HG03196 (cell line): ENCODE measurements at regions not wholly inside any gene's neighbourhood (a gene's known extent, or its start where the extent isn't known, plus 50 kb on each side); places are given as distances from the start of the nearest gene placed in this dataset.
A peak's percentile ranks its signal among the peaks of the same experiment; 100 is the strongest.

Experiments
- ATAC-seq: cut with Tn5 transposase; IDR thresholded peaks from one replicate; pipeline ENCODE4 v1.9.1; 2021; ENCODE audit not compliant: unreplicated experiment

GRCh38 chr6:129967427-129967826 is 51.0 kb upstream of the L3MBTL3 start:
- ATAC-seq = no peak

DNA sequence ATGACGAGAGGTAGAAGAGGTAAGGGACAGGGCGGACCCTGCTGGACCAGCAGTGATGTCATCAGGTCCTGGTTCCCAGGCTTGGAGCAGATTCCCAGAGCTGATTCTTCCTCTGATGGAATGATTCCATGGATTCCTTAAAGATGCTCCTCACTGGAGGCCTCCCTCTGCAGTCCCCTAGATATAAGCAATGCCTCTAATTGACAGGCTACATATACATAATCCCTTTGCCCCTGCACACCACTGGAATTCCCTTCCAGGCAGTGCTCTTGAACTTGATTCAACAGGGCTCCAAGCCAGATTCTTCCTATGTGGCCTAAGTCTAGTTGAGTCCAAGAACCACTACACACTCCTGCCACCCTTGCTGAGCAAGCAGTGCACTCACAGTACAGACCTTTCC is 52.3 kb upstream of the L3MBTL3 start:
- no peak for ATAC-seq

- no peak for ATAC-seq
Measured at GRCh38 chr6:129965096-129965495, 53.3 kb upstream of the L3MBTL3 start.

GRCh38 chr6:129959358-129959930 is 58.9 kb upstream of the L3MBTL3 start:
- no peak for ATAC-seq

GRCh38 chr6:129957941-129958898 is 60.2 kb upstream of the L3MBTL3 start:
- no peak for ATAC-seq

GRCh38 chr6:129955584-129955983 is 62.8 kb upstream of the L3MBTL3 start:
- ATAC-seq = no peak

GRCh38 chr6:129954749-129955431 is 63.5 kb upstream of the L3MBTL3 start:
- no peak for ATAC-seq

DNA sequence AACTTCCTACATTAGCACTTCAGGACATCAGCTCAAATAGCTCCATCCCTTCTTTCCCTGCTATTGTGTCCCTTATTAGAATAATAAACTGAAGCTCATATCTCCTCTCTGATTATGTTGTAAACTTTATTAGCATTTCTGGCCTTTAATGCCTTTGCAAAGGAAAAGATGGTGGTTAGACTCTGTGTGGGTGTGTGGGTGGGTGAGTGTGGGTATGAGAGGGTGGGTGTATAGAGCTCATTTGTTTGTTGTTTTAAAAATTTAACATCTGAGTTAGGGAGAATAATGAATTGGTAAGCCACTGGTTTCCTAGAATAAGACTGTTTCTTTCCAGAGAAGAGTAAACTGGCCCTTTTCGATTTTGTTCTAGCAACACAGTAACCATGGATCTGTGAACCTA is 70.6 kb upstream of the L3MBTL3 start:
- ATAC-seq = no peak

DNA sequence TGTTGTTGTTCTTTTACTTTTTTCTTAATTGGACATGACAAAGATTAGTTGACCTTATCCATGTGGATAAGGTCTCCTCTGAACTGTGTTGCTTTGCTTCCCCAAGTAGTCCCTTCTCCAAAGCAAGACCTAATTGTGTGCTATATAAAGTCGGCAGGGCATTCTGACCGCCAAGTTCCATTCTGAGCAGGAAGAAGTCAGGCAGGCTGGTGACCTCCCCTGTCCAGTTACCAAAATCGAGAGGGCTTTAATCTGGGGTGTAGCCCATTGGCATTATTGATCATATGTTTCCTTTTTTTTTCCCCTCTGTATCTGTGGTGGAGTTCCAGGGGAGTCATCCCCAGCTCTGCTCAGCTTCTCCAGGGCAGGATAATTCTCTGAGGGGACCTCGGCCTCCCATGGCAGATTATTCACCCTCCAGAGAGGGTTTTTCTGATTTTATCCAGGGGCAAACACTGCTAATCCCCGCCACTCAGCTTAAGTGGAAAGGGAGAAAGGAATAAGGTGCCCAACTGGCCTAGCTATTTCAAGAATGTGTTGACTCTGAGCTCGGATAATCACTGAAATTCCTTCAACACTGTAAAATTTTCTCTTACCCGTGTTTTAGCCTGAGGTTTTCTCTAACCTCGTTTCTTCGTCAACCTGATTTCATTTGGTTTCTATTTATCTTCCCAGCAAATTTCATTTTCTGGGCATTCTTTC is 71.8 kb upstream of the L3MBTL3 start:
- no peak for ATAC-seq

GRCh38 chr6:129943637-129944271 is 74.6 kb upstream of the L3MBTL3 start:
- ATAC-seq = no peak

DNA sequence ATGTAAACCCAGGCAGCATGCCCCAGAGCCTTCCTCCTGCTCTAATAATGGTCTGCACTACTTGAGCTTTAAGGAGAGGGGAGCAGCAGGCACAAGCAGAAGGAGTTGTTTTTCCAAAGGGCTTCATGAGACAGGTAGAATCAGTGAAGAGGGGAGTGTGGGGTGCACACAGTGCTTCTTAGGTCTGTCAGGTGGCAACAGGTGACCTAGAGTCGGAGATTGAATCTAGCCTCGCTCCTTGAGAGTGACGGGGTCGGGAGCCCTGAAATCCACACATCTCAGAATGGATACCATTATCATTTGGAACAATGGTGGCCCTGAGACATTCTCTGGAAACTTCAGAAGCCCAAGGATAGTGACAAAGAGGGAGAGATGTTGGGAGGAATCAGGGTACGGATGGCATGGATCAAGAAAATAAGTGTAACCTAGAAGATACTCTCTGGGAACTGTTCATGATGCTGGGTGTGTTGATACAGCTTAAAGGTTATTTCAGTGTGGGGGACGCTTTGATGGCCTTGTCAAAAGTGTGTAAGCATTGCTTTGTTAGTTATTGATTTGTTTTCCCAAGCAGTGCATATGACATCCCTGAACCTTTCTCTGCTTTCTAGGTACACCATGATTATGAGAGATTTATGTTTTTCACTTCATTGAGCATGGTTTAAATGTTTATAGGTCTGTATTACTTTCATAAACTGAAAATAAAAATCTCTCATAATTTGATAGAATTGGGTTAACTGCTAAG is 77.8 kb upstream of the L3MBTL3 start:
- ATAC-seq = no peak

DNA sequence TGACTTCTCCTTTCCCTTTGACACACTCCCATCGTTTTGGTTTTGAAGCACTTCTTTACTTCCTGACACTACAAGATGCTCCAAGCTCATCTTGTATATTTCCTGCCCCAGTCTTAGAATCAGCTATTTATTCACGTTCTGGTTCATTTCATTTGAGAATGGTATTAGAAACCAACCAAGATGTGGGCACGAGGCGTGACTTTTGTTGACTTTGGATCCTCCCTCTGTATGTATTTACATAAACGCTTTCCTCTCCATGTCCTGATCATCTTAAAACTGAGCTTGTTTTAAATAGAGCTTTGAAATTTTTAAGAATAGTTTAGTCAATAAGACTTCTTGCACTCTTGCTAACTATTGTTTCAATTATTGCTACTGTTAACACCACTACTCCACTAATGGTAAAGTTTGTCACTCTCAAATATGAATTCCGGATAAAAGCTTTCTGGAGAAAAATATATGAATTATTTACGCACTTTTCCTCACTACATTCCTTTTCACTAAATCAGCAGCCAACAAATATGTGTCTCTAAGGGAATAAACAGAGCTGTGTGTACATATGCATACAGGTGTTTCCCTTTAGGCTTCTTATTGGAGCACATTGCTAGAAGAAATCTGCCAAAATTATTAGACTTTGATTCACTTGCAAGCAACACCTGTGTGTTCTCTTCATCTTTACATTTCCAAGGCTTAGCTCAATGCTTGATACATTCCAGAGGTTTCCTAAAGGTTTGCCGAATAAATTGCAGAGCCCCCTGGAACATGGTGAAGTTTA is 77.3 kb upstream of the TMEM244 start:
- ATAC-seq = no peak

DNA sequence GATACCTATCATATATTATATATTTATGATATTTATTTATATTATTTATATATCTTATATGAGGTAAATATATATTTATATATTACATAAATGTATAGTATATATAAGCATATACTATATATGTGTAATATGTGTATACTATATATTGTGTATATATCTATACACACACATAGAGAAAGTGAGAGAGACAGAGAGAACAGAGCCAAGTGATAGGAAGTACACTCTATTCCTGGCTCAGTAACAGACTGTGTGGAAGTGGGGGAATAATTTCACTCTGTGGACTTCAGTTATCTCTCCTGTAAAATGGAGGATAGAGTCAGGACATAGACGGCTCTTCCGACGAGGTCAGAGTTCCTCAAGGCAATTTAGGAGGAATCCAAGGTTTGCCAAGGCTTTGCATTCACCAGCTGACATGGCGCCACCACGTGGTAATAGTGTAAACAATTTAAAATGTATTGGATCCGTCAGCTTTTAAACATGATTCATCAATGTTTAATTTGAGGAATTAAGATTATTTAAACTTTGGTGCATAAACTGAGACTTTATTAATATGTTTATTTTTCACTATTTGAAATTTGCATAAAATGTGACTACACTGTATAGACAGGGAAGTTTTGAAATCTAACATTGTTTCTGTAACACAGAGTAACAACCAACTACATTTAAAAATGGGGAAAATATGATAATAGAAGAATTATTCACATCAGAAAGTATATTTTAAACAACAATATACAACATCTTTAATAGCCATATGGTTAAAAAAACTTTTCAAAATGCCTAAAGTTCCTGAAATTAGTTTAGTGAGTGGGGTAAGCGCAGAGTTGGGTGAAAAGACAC is 75.4 kb upstream of the TMEM244 start:
- ATAC-seq = peak; percentile 67

DNA sequence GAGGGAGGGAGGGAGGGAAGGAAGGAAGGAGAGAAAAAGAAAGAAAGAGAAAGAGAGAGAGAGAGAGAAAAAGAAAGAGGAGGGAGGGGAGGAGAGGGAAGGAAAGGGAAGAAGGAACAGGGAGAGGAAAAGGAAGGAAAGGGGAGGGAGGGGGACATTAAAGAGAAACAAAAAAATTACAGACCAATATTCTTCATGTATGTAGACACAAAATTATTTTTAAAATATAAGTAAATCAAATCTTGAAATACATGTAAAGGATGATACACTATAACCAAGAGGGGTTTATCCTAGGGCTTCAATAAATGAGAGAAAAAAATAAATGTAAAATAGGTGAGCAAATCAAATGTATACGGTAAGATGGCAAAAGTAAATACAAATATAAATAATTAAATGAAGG is 71.2 kb upstream of the TMEM244 start:
- ATAC-seq = no peak

DNA sequence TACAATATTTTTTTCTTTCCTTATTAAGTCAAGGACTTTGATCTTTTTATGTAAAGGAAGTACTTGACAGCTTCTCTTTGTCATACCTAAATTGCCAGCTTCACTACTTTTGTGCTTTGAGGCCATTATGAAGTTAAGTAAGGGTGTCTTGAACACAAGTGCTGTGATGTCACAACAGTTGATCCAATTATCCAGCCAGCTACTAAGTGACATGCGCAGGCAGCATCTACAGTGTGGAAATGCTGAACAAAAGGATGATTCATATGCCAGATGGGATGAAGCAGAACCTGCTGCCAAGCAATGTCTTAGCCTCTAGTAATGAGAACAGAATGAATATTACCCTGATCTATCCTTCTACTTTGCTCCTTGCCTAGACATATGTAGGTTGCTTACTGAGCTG is 68.3 kb upstream of the TMEM244 start:
- ATAC-seq = no peak

- no peak for ATAC-seq
Measured at GRCh38 chr6:129923530-129924250, 62.6 kb upstream of the TMEM244 start.

DNA sequence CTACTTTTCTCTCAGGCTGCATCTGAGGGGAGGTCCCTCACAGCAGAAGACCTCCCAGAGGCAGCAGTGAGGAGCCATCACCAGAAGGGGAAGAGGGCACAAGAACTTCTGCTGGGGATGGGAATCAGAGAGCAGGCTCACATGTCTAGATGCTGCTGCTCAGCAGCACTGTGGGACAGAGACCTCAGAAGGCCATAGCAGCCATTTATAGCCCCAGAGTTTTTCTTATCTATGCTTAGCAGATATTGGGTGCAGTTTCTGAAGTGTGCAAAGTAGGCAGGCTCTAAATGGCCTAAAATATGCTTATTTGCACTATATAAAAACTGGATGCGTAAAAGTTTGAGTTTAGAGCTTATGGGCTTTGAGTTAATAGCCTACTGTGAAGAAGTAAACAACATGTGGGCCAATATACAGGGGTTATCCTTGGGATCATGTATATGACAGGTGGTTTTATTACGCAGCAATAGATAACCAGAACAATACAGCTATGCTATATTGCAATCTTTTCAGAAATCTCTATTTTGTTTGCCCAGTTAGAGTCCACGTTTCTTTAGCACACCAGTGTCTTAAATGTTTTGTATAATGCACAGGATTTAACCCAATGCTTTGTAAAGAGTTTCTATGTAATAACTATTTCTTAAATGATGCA is 60.2 kb upstream of the TMEM244 start:
- ATAC-seq = no peak
